OCI-LY3 (cell line): ENCODE measurements at regions not wholly inside any gene's neighbourhood (a gene's known extent, or its start where the extent isn't known, plus 50 kb on each side); places are given as distances from the start of the nearest gene placed in this dataset.

ENCODE experiments used
- CTCF ChIP-seq: fragments of 200-600, 300-600 bp; sonication (generic); IDR thresholded peaks from 2 replicates; pipeline ENCODE4 v1.5.1; 2014; ENCODE audit warnings: antibody characterized with exemption, low read length, low read depth
- EZH2phosphoT487 ChIP-seq: fragments of 200-600 bp; shearing (Covaris generic); IDR thresholded peaks from 2 replicates; pipeline ENCODE4 v1.6.1; 2018; ENCODE audit warnings: antibody characterized with exemption, mixed run types, low read depth

DNA sequence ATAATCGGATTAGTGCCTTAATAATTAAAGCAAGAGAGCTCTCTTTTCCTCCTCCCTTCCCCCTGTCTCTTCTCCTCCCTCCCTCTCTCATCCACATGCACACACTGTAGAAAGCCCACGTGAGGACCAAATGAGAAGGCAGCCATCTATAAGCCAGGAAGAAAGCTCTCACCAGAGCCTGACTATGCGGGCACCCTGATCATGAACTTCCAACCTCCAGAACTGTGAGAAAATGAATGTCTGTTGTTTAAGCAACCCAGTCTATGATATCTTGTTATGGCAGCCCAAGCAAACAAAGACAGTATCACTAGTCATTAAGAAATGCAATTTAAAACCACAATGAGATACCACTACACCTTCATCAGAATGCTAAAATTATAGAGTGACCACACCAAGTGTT is 220.3 kb downstream of the EN1 start:
- no peak for TF ChIP-seq EZH2phosphoT487
- TF ChIP-seq CTCF: no peak
